ENCODE measurements at regions not wholly inside any gene's neighbourhood (a gene's known extent, or its start where the extent isn't known, plus 50 kb on each side); places are given as distances from the start of the nearest gene placed in this dataset.

DNA sequence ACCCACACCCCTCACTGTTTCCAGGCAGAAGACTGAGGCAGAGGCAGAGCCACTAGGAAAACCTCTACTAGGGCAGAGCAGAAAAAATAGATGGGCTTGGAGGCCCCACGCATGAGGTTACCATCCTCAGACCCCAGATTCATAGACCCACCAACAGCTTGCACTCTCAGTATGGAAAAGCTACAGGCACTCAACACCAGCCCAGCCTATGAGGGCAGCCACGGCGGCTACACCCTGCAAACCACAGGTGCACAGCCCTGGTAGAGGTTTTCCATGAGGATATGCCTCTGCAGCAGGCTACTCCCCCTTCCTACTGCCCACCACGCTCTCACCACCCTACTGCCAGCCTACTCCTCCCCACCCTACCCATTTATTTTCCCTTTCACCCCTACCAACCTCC, 235.1 kb downstream of the CWH43 start:
- TF ChIP-seq, protein P1, sequence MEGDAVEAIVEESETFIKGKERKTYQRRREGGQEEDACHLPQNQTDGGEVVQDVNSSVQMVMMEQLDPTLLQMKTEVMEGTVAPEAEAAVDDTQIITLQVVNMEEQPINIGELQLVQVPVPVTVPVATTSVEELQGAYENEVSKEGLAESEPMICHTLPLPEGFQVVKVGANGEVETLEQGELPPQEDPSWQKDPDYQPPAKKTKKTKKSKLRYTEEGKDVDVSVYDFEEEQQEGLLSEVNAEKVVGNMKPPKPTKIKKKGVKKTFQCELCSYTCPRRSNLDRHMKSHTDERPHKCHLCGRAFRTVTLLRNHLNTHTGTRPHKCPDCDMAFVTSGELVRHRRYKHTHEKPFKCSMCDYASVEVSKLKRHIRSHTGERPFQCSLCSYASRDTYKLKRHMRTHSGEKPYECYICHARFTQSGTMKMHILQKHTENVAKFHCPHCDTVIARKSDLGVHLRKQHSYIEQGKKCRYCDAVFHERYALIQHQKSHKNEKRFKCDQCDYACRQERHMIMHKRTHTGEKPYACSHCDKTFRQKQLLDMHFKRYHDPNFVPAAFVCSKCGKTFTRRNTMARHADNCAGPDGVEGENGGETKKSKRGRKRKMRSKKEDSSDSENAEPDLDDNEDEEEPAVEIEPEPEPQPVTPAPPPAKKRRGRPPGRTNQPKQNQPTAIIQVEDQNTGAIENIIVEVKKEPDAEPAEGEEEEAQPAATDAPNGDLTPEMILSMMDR (IDR thresholded peaks at IDR 0.05): no peak
- no peak for TF ChIP-seq POLR2A (IDR thresholded peaks at IDR 0.05)

Data from body of pancreas (tissue), 4 donors.